ENCODE measurements at regions not wholly inside any gene's neighbourhood (a gene's known extent, or its start where the extent isn't known, plus 50 kb on each side); places are given as distances from the start of the nearest gene placed in this dataset.

DNA sequence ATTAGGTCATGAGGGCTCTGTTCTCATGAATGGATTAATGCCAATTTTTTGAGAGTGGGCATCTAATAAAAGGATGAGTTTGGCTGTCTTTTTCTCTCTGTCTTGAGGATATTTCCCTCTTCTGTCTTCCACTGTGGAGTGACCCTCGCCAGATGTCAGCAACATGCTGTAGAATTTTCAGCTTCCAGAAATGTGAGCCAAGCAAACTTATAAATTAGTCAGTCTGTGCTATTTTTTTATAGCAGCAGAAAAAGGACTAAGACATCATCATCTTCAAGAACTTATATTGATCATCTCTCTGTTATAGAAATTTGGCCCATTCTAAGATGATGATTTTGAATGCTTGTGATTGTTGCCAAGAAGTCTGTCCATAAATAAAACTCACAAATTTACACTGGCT is 431.4 kb downstream of the FGF9 start:
- DNase-seq, result no peak

DNA sequence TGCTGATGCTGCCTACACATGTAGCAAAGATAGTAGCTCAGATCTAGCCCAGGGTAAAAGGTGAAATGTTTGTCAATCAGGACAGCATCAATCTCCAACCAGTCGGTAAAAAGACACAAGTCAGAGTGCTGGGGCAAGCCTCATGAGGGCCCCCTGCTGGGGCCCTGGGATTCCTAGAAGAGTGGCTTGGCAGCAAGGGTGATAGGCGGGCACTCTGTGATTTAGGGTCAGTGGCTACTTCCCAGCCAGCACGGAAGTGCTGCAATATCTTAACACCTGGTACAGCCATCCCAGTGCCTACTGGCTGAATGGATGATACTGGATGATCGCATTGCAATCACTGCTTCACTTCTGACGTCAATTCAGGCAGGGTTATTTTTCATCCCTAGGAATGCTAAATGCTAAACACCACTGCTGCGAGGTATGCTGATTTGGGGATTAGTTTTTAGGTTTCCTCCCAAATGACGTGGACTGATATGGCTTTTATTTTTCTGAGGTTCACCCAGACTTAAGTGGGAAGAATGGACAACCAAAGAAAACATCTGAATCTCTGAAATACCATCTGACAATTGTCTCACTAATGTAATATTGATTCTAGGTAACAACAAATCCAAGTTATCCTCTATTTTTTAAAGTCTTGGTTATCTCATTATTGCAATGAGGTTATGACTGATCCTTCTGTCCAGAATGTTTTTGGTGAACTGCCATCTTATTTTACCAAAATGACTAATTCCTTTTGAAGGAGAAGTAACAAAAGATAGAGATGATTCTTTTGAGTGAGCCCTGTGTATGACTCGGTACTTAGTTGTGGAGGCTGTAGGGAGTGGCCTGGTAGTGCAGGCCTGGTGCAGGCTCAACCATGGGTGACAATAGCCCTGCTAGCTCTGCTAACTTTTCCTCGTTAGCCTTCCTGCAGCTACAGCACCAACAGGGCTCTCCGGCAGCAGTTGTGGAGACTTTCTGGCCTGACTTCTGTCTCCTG is 432.5 kb downstream of the FGF9 start:
- DNase-seq, result no peak

DNA sequence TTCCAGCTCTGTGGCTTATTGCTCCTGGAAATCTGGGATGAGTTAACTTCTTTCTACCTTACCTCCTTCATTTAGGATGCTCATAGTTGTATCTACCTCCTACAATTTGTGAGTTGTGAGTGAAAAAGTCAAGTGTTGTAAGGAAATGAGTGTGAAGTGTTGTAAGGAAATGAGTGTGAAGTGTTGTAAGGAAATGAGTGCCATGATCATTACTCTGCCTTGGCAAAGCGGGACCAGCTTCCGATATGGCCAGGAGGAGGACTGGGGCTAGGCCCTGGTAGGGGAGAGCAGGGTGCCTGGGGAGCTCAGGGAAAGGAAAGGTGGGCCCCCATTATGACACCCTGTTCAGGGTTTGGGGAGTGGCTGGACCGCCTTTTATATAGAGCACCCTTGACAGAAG is 435.2 kb downstream of the FGF9 start:
- no peak for DNase-seq

DNA sequence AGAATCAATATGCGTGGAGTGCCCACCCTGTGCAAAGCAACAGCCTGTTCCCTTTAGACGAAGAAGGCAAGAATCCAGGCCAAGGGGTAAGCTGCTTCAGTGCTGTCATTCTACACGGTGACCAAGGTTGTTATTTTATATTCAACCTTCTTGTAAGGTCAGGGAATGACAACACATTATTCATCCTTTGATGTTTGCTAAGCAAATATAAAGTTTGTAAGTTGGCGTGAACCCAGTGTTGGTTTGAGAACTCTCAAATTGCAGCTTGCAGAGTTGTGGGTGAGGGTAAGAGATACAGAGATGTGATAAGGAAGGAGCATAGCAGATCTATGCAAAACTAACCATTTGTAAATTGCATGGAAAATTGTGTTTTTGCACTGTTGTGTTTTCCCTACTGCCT is 436.7 kb downstream of the FGF9 start:
- no peak for DNase-seq

DNA sequence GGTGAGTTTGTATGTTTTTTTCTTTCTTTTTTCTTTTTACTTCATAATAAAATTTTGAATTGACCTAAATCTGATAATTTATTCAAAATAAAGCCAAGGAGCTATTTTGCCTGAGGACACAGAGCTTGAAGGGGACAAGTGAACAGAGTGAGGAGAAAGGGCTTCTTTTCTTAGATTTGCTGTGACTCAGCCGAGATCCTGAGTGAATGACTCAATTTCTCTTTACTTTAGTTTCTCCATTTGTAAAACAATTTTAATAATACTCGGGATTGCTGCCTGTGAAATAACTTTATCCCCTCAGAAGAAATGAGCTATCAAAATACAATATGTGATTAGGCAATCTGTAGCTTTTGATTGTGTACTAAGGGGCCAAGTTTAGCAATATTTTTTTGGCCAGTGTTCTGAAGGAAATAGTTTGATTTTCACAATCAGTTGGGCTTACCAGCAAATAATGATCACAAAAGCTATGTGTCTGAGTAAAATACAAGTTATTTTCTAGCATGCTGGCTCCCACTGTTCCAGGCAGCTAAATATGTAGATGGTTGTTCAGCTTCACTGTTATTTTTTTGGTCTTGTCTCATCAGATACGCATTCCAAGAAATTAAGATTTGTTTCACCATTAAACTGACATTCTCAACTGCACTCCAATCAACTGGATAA is 437.5 kb downstream of the FGF9 start:
- no peak for DNase-seq

DNA sequence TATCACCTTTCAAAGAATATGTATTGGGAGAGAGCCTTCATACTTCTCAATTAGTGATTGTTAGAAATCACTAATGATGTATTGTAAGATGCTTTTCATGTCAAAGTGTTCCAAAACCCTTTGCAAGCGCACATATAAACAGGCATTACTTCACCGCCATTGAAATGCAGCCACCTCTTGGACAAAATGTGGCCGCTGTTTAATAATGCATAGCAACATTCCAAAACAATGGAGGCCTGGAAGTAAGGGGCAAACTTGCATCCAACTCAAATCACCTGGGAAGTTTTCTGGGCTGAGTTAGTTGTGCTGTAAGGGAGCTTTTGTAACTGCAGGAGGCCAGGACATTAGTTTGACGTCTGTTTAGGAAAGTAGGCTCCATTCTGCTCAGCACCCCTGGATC is 438.1 kb downstream of the FGF9 start:
- DNase-seq, result no peak

DNA sequence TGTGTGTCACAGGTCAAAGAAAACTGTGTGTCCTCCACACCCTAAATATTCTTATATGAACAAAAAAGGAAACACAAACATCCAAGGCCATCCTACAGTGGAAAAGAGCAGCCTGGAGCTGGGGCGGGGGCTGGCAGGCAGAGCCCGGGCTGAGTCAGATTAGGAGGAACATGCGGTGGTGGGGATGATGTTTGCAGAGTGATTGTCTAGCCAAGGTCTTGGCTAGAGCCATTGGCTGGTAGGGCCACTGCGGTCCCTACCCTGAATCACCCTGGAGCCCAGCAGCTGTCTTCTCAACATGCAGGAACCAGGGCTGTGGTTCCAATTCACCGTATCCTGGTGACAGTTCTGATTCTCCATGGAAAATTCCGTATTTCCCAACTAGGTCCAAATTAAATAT is 439.5 kb downstream of the FGF9 start:
- DNase-seq, result no peak

DNA sequence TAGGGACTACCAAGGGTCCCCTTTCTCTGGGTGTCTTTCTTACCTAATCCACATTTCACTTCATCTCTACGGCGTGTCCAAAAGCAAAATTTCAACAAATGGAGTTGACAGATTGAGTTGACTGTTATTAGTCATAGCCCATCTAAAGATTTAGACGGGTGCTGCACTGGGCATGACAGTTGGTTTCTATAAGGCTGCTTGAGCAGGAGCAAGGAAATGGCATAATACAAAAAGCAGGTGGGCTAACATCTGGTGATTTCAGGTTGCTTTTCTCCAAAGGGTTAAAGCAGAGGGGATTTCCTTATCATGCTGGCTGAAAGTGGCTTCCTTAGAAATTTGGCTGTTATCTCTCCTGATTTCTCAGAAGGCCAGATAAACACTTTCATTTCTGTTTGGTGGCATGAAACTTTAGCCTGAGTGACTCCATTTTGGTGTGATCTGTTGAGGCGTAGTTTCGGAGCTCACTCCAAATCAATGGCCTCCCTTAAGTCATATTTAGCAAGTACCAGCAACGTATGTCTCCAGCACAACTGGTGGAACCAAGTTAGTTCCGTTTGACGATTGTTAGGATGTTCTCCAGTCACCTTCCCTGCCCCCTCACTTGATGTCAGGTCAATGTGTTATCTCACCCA is 440.4 kb downstream of the FGF9 start:
- DNase-seq, result no peak

DNA sequence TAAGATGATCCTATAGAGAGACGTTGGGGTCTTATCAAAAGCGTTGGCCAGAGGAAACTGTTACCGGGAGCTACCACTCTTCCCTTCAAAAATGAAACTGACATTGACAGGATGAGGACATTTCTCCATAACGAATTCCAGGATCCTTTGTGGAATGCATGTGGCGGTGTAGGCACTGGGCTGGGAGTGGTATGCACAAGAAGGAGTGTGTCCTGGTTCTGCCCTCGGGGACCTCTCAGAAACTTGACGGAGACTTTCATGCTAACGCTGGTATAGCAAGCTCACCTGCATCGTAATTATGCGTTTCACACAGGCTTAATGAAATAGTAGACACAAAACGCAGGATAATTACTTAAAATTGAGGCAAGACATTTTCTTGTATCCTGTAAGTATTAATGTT is 441.1 kb downstream of the FGF9 start:
- DNase-seq, result peak; percentile 75

DNA sequence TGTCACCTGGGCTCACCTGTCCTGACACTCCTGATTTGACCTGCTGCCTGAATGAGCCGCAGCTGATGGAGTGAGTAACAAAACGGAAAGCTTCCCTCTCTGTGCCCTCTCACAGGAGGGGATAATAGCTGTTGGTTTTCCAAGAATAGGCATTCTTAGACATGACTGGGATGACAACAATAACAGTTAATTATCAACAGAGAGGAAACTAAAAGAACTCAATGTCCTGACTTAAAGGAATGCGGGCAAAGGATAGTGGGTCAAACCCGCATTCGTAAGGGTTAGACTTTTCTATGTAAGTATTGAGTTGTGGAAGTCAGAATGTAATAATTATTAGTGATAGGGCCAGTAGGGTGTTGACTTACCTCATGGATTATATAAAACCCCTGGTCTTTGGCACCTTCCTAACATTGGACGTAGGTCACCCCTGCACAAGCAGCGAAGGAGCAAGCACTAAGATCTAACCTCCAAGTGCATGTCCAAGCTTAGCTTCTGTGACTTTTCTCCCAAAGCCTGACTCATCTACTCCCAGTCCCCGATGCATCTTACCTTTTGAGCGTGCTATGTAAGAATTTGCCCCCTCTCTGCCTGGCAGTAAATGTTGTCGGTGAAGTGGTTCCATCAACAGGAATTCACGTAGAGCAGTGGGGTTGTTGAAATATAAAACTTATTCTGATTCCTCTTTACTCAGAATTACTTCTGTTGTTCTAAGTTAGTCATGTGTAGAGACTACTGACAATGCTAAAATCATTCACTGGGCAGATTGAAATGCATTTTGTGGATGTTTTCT is 442.3 kb downstream of the FGF9 start:
- DNase-seq, result no peak

DNA sequence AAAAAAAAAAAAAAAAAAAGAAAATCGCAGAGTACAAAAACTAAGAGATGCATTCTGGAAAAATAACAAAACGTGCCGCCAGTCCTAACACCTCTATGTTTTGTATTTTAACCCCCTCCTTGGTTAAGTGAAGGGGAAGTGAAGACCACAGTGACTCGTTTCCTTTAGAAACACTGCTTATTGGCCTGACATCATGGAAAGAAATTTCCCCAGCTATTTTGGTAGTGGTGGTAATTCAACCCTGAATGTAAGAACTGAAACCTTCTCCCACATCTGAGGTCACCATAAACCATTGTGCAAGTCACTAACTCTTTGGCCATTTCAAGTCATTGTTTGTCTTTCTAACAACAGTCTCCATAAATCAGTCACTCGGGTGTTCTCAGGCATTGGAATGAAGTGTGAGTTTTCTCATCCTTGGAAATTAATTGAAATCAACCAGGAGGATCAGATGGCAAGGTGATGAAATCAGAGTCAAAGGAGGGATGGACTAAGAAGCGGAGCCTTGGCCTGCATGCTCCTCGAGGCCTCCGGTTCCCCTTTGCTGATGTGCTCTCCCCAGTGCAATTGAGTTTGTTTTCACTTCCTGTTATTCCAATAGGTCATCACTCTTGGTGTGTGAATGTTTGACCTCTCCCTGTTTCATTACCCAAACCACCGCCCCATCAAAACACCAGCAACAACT is 443.9 kb downstream of the FGF9 start:
- DNase-seq, result no peak

DNA sequence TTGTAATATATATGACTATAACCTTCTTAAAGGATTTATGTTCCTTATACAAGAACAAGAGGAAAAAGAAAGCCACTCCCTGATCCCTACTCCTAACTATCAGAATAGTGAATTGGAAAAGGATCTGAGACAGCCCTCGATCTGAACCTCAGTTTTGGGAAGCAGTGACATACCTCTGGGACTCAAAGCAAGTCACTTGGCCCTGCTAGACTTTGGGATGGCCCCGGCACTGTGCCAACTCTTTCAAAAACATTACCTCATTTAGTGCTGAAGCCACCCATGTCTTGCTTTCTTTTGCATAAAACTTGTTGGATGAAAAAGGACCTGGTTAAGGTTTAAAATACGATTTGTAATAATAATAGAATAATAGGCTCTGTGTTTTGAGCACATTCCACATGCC is 447.3 kb downstream of the FGF9 start:
- no peak for DNase-seq

DNA sequence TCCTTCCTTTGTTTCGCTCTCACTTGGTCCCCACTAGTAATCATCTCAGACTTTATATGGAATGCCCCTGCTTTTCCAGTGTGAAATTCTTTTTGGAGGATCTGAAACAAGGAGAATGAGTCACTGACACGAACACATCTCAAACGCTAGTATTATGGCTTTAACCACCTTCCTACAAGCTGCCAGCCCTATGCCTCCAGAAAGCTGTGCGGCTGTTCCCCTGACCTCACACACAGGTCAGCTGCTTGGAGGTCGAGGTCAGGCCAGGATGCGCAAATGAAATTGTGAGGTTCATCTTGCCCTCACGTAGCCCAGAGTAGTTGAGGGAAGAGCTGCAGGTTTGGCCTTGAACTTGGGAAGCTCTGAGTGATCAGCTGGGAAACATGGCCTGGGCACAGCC is 449.8 kb downstream of the FGF9 start:
- DNase-seq, result no peak

DNA sequence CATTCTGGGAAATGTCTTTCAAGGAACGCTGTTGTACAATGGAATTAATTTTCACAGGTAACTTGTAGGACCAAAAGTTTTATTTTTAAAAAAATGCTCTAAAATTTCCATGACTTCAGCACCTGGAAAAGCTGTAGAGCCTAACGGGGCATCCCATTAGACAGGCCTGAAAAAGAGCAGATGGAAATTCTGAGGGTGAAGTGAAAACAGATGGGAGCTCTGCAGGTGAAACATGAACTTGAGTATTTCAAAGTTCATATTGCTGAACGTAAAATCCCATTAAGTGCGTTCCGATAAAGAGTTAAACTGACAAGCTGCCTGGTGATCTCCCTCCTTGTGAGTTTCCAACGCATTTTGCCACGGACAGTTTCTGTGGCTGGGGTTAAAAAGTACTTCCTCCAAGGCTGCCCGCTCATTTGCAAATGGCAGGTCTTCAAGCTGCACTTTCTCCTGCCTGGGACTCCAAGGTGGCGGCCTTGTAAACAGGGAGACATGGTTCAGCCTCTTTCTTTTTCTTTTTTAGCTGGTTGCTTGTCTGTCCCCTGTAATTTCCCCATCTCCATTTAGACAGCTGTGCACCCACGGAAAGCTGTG is 450.4 kb downstream of the FGF9 start:
- no peak for DNase-seq

DNA sequence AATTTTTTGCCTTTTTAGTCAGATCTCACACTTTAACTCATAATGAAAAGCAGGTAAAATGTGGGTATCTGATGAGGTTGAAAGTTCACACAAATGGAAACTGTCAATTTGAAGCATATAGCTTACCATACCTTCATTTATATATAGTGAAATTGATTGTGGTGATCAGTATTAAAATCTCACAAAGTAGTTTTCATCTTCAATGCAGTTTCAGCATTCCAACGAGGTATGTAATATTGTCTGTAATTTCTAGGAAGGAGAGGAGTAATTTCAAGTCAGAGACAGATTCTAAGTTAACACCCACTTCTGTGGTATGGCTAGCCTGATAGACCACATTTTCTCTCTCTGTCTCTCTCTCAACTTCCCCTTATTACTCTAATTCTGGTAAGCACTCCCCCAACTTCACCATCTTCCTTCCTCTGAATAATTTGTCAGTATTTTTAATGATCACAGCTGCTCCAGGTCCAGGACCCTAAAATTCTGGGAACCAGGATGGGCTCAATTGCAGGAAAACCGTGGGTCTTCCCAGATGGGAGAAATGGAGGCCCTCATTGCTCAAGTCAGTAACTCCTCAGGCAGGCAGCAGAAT is 455.7 kb downstream of the FGF9 start:
- no peak for DNase-seq

DNA sequence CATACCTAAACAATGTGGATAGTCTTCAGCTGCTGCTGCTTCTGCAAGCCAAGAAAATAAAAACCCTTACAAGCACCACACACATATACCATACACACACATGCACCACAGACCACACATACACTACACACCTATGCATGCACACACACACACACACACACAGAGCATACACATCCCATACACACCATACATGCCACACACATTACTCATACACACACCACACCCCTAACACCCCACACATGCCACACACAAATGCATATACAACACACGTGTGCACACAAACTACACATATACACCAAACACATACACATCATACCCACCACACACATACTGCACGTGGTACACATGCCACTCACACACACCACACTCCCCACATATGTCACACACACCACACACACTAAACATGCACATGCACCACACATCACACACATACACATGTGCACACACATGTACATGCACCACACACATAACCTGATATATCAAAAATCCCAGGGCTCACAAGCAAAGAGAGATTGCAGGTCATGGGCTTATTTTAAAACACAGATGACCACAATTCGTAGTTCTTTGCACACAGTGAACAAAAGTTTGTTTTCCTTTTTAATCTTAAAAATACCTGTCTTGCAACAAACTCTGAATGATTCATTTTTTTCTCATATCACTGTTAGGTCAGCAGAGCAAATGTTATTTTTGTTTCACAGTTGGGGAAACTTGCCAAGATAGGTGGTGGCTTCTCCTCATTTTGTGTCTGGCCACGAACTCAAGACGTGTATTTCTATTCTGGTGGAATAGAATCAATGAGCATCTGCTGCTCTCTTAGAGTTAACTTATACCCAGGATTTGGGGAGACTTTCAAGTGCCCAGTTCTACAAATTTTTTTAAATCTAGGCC is 456.6 kb downstream of the FGF9 start:
- no peak for DNase-seq

DNA sequence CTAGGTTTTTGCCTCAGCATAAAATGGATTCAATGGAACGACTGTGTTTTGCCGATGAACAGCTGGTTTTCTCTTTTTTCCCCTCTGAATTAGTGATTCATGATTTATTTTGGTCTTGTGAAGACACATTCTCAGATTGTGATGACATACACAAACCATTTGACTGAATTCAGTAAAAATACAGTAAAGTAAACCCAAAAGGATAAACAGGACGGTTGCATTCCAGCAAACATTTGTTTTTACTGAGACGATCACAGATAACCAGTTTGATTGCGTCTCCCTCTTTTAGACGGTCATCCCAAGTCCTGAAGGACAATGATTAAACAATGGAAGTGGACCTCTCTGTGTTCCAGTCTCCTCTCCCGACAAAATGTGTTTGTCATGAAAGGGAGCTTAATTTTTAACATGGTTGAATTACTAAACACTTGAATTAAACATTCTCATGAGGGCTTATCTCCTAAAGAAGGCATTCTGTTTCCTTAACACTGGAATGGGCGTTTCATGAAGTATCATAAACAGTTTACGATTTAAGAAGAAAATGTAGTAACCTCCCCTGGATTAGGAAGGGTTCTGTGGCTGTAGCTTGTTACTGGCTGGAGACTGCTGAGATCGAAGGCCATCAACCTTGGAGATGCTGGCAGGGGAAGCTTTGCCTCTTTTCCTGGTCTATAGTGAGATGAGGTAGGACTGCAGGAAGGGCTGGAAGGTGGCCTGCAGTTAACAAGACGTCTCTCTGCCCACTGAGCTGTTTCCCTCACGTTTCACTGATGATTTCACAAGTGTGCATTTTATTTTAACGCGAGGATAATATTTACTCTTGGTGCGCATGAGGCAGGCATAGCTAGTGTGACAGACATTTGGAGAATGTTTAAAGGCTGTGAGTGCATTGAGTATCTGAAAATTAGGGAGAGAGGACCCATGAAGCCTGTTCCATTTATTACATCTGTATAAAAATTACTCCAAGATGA is 457.9 kb downstream of the FGF9 start:
- DNase-seq, result no peak

DNA sequence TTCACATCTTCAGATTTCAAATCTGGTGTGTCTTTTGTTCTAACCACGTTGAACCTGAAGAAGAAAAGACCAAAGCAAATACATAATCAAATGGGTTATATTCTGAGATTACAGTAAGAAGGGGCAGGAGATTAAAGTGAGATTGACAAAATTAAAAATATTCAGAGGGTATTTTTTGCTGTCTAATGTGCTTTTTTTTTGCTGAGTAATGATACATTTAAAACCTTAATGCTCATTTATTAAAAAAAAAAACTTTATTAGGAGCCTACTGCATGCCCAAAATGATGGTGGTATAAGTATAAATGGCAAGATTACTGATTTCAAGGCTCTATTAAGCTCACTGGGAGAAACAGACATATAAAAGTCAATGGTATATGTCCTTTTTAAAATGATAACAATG is 459.4 kb downstream of the FGF9 start:
- no peak for DNase-seq

DNA sequence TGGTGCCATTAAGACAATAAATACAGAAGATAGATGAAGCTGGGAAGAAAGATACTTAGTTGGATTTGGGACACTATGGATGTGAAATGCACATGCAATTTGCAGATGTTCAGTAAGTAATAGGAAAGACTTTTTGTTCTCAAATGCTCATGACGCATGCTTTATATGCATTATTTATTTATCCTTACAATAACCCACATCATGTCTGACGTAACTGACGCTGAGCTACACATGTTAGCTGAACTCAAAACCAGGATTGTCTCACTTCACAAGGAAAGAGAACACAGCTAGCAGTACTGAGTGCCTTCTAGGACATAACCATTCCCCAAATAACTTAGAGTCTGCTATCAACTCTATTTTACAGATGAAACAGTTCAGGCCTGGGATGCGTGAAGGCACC is 463.4 kb downstream of the FGF9 start:
- no peak for DNase-seq
